SHP77 treated with DMSO at 0.1 percent for 48 hours (cell line): ENCODE measurements at regions not wholly inside any gene's neighbourhood (a gene's known extent, or its start where the extent isn't known, plus 50 kb on each side); places are given as distances from the start of the nearest gene placed in this dataset.
"Not testable (repeated sequence)": the region's sequence is repeated elsewhere in the genome, so short reads cannot be mapped to it uniquely, and the experiment has no call there.

Experiments
- DNase-seq: peaks from one replicate; lab custom pipeline; 2025; lab: John Stamatoyannopoulos, UW

DNA sequence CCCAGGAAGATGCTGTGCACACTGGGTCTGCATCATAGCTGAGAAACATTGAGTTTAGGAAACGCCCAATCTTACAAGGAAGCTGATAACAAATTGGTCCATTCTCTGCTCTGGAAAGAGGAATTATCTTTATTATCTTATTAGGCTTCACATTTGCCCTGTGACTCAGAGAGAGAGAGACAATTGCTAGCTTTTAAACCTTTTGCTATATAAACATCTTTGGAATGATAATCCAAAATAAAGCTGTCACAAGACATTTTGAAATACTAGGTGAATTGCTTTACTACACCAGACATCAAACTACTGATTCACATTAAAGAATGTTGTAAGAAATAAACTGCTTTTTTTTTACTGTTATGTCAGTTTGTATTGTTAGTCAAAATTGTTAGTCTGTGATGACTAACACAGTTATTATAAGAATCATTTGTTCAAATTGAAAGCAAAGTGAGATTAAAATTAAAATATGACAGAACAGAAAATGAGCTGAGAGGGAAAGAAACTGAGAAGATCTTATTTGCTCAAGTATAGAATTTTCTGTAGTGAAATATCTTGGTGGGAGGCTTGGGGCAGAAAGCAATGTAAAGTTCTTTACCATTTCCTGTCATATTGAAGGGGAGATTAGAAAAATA, 765.4 kb upstream of the PCDH10 start:
- DNase-seq, result no peak

DNA sequence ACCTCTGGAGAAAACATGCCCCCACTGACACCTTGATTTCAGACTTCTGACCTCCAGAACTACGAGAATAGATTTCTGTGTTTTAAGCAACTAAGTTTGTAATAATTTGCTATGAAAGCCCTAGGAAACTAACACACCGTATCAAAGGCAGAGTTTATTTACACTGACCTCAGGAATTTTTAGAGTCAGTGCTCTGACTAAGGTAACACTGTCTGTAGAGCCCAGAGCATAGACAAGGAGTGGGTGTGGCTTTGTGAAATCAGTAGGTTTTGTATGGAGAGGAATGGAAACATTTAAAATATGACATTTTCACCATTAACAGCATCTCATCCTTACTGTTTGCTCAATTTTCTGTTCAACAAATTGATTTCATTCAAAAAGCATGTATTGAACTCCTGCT, 764.4 kb upstream of the PCDH10 start:
- no peak for DNase-seq

DNA sequence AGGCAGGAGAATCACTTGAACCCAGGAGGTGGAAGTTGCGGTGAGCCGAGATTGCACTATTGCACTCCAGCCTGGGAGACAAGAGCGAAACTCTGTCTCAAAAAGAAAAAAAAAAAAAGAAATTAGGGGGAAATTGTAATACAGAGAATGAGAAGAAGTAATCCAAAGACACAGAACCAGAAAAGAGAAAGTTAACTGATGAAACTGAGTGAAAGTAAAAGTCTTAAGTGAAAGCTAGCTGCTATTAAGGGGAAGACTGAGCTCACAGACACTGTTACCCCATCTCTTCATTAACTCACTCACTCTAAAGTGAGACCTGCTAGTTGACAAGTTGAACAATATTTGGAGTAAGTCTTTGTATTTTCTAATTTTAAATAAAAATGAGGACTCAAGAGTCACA, 763.0 kb upstream of the PCDH10 start:
- no peak for DNase-seq

DNA sequence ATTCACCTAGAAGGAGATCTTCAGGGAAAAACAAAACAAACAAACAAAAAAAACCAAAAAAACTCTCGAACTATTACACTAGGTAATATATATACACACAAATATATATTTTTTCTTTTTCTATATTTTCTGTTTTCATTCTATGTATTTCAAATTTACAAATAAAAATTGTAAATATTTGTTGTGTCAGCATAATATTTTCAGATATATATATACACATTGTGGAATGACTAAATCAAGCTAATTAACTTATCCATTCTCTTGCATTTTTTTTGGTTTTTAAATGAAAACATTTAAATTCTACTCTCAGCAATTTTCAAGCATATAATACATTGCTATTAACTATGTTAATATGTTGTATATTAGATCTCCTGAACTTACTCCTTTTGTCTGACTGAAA, 762.0 kb upstream of the PCDH10 start:
- no peak for DNase-seq

DNA sequence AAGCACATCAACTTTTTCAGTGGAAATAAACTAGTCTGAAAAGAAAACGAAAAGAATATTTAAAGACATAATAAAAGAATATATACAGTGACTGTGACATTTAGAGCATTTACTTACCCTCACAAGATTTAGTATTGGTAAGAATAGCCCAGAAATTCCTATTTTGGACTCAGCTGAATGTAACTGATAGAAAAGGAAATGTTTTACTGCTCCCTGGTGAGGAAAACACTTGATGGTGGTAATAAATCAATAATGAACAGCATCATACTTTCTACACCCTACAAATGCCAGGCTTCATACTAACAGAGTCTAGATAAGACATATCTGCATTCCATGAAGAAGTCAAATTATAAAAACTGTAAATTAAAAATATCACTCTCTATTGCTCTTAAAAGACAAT, 753.5 kb upstream of the PCDH10 start:
- DNase-seq, result no peak

DNA sequence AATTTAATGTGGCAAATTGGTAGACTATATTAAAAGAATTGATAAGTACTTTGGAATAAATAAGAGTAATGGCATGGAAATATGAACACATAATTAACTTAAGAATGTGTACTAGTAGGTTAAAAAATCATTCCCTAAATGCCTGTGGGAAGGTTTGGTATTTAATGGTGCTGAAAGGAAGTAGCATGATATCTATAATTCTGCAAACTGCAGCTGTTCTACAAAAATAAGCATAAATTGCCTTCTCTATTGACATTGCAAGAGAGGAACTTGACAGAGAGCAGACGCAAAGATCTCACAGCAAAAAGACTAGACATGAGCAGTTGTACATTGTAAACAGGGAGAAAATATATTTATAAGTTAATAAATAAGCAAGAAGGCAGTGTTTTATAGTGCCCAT, 752.5 kb upstream of the PCDH10 start:
- DNase-seq, result no peak

DNA sequence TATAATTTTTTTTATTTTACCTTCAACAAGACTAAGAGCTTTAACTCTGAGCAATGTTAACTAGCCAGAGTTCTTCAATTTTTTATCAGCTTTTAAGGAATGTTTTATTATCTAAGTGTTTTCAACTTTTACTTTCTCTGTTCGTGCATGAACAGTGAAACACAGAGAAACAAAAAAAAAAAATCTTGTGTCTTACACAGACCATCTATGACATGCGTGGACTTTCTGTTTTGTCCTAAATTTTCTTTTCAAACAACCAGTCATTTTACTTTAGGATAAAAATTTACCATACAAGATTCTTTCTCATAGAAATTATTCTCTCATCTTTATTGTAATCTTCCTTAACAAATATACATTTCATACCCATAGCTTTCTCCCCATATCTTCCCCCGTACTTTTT, 731.9 kb upstream of the PCDH10 start:
- DNase-seq, result no peak

DNA sequence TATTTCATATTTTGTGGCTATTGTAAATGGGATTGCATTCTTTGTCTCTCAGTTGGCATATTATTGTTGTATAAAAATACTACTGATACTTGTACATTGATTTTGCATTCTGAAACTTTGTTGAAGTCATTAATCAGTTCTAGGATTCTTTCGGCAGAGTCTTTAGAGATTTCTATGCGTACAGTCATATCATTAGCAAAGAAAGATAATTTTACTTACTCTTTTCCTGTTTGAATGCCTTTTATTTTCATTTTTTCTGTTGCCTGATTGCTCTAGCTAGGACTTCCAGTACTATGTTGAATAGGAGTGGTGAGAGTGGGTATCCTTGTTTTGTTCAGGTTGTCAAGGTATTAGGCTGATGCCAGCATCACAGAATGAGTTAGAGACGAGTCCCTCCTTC, 722.0 kb upstream of the PCDH10 start:
- DNase-seq, result no peak

DNA sequence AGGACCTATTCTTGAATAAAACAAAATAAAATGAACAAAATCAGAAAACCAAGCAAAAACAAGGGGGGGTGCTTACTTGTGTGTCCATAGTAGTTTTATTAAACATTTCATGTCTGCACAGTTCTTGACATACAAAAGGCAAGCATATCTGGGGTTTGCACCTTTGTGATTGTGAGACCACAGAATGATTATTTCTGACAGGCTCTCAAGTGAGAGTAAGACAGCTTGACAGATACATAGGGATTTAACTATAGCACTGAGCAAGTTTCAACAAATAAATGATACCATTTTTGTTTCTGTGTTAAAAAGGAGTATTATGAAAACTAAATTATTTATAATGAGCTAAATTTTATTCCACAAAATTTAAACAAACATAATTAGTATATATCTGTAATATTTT, 712.0 kb upstream of the PCDH10 start:
- no peak for DNase-seq

DNA sequence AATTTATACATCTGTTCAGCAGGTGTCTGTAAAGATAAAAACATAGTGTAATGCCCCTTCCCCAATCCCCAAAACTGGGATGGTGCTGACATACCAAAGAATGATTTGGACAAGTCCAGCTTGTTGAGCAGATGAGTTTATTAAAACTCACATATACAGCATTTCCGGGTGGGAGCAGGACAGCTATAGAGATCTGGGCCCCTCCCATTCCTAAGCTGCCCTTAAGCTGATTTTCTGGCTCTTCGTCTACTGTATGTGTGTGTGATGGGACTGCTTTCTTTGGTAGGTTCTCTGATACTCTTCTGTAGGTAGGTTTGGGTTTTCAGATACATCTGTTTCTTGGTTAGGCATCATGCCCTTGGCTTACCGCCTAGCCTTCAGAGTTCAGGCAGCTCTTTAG, 703.7 kb upstream of the PCDH10 start:
- DNase-seq, result no peak

DNA sequence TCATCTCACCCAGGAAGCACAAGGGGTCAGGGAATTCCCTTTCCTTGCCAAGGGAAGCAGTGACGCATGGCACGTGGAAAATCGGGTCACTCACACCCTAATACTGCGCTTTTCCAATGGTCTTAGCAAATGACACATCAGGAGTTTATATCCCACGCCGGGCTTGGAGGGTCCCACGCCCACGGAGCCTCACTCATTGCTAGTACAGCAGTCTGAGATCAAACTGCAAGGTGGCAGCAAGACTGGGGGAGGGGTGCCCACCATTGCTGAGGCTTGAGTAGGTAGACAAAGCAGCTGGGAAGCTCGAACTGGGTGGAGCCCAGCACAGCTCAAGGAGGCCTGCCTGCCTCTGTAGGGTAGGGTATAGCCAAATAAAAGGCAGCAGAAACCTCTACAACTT, 691.1 kb upstream of the PCDH10 start:
- DNase-seq, result not testable (repeated sequence)

DNA sequence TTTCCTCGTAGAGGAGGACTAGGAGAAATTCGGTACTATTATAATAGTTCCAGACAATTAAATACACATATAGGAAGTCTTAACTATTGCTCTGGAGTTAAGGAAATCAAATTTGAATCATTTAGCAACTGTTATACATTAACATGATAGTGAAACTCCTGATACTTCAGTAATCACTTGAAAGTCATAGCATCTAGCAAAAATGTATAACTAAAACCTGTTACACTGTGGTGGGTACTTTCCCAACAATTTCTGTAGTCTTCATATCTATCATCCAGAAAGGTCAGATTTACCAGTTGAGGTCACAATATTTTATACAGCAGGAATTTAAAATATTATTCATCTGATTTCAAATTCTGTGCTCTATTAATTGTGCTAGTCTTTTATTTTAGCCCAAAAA, 669.6 kb upstream of the PCDH10 start:
- DNase-seq, result no peak

DNA sequence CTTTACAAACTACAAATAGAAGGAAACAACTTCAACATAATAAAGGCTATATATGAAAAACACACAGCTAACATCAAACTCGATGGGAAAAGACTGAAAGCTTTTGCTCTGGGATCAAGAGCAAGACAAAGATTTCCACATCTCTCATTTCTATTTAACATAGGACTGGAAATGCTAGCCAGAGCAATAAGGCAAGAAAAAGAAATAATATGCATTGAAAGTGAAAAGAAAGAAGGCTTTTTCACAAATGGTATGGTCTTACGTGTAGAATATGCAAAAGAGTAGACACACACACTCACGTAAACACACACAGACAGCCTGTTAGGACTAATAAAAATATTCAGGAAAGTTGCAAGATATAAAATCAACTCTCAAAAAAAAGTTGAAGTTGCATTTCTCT, 660.5 kb upstream of the PCDH10 start:
- no peak for DNase-seq

DNA sequence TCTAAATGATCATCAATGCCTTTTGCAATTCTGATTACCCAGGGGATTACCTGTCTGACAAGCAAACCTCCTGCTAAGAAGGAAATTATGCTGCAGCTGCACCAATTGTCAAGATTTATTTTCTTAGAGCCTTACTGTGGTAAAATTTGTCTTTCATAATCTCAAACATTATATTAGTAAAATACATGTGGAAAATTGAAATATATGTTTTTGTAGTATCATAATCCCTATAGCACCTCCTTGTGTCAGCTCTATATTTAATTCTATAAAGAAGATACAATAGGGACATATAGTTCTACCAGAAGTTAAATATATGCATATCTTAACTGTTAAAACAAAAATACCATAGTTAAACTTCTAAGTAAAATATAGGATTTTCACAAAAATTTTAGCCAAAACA, 655.6 kb upstream of the PCDH10 start:
- no peak for DNase-seq

DNA sequence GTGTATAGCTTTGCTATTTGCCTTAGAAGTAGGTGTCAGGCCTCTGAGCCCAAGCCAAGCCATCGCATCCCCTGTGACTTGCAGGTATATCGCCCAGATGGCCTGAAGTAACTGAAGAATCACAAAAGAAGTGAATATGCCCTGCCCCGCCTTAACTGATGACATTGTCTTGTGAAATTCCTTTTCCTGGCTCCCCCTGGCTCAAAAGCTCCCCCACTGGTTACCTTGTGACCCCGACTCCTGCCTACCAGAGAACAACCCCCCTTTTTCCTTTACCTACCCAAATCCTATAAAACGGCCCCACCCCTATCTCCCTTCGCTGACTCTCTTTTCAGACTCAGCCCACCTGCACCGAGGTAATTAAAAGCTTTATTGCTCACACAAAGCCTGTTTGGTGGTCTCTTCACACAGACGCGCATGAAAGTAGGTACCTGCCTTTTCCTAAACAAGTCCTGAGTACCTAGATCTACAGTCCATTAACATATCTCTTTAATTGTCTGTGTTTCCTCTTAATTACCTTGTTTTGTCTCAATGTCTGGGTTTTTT, 653.8 kb upstream of the PCDH10 start:
- not testable (repeated sequence) for DNase-seq

DNA sequence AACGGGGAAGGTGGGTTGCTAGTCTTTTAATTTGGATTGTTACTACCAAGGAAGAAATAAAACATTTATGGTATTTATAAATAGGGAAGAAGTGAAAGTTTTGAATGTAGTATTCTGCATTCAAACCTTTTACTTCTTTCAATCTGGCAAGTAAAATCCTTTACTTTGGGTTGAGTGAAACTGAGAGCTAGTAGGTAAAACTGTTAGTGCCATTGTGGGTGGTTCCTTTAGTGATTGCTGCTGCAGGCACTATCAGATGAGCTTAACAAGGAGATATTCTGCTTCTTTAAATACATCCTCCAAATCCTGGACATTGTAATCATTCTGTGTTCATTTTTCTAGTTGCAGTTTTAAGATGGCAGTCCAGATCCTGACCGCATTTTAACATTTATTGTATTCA, 650.9 kb upstream of the PCDH10 start:
- DNase-seq, result no peak

DNA sequence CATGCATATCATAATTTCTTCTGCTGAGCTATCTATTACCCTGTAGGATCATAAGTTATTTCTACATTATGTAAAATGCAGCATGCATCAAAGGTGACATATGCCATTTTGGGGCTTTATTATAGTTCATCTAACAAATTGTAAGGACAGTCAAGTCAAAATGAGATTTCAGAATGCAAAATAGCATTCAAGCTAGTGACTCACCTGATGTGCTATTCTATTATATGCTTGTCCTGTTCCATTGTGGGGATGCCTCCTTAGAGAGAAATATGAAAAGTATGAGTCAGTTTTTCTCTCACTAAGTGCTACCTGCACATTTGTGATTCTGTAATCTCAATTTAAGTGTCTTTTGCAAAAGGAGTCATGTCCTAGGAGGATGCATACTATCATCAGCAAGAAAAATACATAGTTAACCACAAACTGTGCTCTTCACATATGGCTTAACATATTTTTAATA, 647.0 kb upstream of the PCDH10 start:
- DNase-seq, result no peak

DNA sequence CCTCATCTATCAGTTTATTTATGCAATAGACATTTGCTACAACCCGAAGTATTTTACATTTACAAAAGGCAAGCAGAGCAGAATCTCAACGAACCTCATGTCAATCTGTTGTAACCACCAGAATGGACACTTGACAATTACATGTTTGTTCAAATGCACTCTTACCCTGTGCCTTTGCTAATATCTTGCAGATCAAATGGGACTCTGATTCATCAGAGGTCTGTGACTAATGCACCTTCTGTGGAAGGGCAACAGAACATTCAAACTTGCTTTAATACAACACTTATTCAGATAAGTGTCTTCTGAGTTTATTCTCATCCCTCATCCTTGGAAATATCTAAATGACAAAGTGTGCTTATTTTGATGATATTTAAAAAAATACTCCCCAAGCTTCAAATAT, 644.7 kb upstream of the PCDH10 start:
- no peak for DNase-seq

DNA sequence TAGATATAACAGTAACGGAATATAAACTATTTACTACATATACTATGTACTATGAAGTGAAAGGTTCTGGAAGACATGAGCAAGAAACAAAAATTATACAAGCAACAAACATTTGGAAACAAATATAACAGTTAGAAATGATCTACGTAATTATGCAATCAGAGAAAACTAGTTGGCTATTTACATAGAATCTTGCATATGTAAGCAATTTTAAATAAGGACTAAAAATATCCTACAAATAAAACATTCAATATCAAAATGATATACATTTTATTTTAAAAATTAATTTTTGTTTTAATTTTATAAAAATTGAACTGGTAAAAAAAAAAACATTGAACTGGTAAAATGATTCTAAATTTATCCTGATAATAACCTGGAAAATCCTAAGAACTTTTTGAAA, 642.5 kb upstream of the PCDH10 start:
- no peak for DNase-seq

DNA sequence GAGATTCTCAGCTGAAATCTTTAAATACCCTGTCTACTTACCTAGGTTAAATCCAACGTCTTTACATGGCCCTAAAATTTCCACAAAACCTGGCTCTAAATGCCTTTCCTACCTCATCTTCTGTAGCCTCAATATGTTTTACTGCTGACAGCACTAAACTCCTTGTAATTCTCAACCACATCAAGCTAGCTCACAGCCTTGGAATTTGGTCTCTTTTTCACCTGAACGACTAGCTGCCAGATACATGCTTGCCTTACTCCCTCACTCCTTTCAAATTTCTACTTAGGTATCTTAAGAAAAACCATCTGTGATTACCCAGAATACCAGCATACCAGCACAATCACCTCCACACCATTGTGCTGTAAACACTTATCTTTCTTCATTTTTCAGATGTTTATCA, 635.6 kb upstream of the PCDH10 start:
- no peak for DNase-seq

DNA sequence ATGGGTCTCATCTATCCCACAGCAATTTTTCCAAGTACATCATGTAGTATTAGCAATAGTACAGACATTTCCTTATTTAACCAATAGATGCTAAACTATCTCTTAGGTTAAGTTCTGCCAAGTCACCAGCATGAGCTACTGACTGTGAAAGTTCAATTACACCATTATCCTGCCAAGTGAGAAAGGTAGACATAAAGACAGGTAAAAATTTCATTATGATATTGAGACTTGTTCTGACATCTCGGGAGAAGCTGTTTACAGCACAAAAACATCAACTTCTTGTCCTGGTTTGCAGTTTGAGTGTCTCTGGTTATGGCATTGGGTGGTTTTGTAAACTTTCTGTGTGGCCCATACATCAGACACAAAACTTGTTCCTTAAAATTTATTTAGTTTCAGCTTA, 622.4 kb upstream of the PCDH10 start:
- DNase-seq, result no peak

DNA sequence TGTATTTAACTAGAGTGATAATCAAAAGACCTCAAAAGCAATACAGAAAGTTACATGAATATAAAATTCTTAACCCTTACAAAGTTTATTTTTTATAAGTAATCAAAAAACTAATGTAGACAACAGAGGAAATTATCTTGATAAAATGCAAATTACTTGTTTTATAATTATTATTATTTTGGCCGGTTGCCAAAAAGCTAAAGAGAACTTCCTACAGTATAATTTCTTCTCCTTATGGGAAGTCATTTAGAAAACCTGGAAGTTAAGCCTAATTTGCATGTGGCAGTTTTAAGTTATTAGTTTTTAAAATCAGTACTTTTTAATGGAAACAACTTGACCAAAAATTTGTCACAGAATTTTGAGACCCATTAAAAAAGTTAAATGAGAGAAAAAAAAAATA, 621.3 kb upstream of the PCDH10 start:
- DNase-seq, result no peak

DNA sequence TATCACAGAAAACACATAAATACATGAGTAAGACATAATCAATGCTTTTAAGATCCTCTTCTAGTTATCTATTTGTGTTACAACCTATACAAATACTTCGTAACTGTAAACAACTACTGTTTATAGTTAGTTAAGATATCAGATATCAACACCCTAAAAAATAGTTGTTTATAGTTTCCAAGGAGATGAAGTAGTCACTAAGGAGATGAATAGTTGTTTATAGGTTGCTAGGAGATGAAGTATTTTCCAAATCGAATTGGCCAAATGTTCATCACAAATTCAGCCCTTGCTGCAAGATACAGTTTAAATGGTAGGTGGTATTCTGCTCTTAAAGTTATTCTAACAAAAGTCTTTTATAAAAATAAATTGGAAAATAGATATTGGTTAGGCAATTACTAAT, 618.2 kb upstream of the PCDH10 start:
- no peak for DNase-seq

DNA sequence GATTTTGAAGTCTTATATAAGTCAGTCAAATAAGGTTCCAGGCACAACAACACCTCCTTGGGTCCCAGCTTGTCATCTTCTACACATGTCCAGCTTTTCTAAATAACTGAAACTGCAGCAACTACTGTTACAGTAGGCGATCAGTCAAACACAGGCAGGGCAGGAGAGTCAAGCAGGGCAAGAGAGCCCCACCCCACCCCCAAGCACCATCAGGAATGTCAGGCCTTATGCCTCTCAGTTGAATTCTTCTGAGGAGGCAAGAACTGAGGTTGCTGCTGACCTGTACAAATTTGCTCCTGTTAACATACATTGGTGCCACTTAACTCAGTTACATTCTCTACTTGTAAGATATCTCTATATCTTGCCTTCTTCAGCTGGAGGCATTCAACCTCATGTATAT, 608.8 kb upstream of the PCDH10 start:
- DNase-seq, result no peak

DNA sequence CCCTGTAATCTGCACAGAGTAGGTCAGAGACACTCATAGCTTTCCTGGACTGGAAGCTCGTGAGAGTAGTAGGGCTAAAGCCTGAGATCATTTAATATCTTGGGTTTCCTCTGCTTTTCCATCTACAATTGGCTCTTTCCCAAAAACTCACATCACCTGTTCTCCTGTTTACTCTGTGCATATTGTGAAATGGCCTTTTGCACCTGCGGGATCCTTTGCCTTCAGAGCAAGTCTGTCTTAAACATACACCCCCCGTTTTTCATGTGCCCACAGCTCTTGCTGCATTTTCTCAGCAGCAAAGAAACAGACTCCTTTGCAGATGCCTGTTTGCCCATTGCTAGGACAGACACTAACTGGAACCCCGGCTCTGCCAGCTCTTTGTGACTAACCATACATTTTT, 608.3 kb upstream of the PCDH10 start:
- peak; percentile 66 for DNase-seq
